Upper lobe of left lung (tissue), 6 donors: ENCODE measurements at regions not wholly inside any gene's neighbourhood (a gene's known extent, or its start where the extent isn't known, plus 50 kb on each side); places are given as distances from the start of the nearest gene placed in this dataset.

Experiments
- ATAC-seq, 2 donors: fragments of 200-7000 bp; cut with Tn5 transposase; one replicate each; pipeline ENCODE4 v1.9.1; 2022; ENCODE audit warnings: mild to moderate bottlenecking in 2 of 2, moderate library complexity in 2 of 2; ENCODE audit not compliant: low FRiP score in 2 of 2
- DNase-seq, 2 donors: peaks; one replicate each; pipeline ENCODE4 v3.0.0-alpha.2; 2019 to 2020
- H3K27ac ChIP-seq, 4 donors: fragments of 200-600 bp; sonication (generic); one replicate each; pipeline ENCODE4 v1.5.1; 2016 to 2019
- H3K27me3 ChIP-seq, 4 donors: fragments of 200-600 bp; sonication (generic); one replicate each; pipeline ENCODE4 v1.5.1; 2017 to 2019
- H3K36me3 ChIP-seq, 4 donors: fragments of 200-600 bp; sonication (generic); one replicate each; pipeline ENCODE4 v1.5.1; 2016 to 2019
- H3K4me1 ChIP-seq, 4 donors: fragments of 200-600 bp; sonication (generic); one replicate each; pipeline ENCODE4 v1.5.1; 2018 to 2019
- H3K4me3 ChIP-seq, 4 donors: fragments of 200-600 bp; sonication (generic); one replicate each; pipeline ENCODE4 v1.5.1; 2017 to 2019; ENCODE audit warnings: mild to moderate bottlenecking in 2 of 4, moderate library complexity in 1 of 4
- H3K9me3 ChIP-seq, 4 donors: fragments of 200-600 bp; sonication (generic); one replicate each; pipeline ENCODE4 v1.5.1; 2018 to 2019
- CTCF ChIP-seq, 6 experiments: fragments of 450-650 bp in 4 of 6; fragments of 200-600 bp in 2 of 6; sonication (generic) in 2 of 6; IDR thresholded peaks; one replicate each; pipeline ENCODE4 v1.5.1; 2016 to 2019; ENCODE audit warnings: antibody characterized with exemption in 6 of 6
- EP300 ChIP-seq, 4 donors: sonication (generic); formaldehyde crosslinking; IDR thresholded peaks; one replicate each; pipeline ENCODE4 v1.5.1; 2017; ENCODE audit warnings: antibody characterized with exemption in 4 of 4, control low read depth in 2 of 4
- POLR2A ChIP-seq, 4 donors: fragments of 450-650 bp; IDR thresholded peaks; one replicate each; pipeline ENCODE4 v1.5.1; 2016 to 2017; ENCODE audit warnings: antibody characterized with exemption in 4 of 4, mild to moderate bottlenecking in 2 of 4
- POLR2AphosphoS5 ChIP-seq, 2 donors: sonication (generic); formaldehyde crosslinking; IDR thresholded peaks; one replicate each; pipeline ENCODE4 v1.5.1; 2017; ENCODE audit warnings: antibody characterized with exemption in 2 of 2
- WGBS, 2 donors: methylation state at CpG; one replicate each; pipeline ENCODE4 v1.1.5; 2017 to 2018; 5-methylcytosine and 5-hydroxymethylcytosine counted together
- donor health status: DM: no; HTN: no; CAD: no; lungs with moderate emphysema.
- donor health status: DM: no; HTN: yes; CAD: no; lungs with severe emphysema.

- no peaks in the 10 kb centered on the region for H3K36me3 ChIP-seq
- DNase-seq (no peak), ATAC-seq (no peak)
- H3K9me3 ChIP-seq, result peaks cover 0 to 4% (median under 1%) of the 10 kb centered on the region in 4 donors
- WGBS, 2 donors, result 96% methylated on average over 2 of the region's 2 CpGs
- no peak overlapping the region for H3K4me3 ChIP-seq
- H3K27ac ChIP-seq, result no peak overlapping the region
- peaks cover 0 to under 1% (median 0%) of the 10 kb centered on the region in 4 donors for H3K4me1 ChIP-seq
- H3K27me3 ChIP-seq, result no peaks in the 10 kb centered on the region
- no peak for TF ChIP-seq EP300 (IDR thresholded peaks at IDR 0.05)
- TF ChIP-seq POLR2AphosphoS5 (IDR thresholded peaks at IDR 0.05), result no peak
- TF ChIP-seq CTCF (IDR thresholded peaks at IDR 0.05), result no peak
- TF ChIP-seq POLR2A (IDR thresholded peaks at IDR 0.05), result no peak
Observed at GRCh38 chr1:219266524-219266923, 92.8 kb downstream of the LYPLAL1 start.

- no peak overlapping the region for H3K4me3 ChIP-seq
- TF ChIP-seq POLR2A (IDR thresholded peaks at IDR 0.05), result no peak
- TF ChIP-seq CTCF (IDR thresholded peaks at IDR 0.05), result no peak
- TF ChIP-seq EP300 (IDR thresholded peaks at IDR 0.05), result no peak
- no peak for TF ChIP-seq POLR2AphosphoS5 (IDR thresholded peaks at IDR 0.05)
- H3K36me3 ChIP-seq, result no peaks in the 10 kb centered on the region
- 88 to 95% methylated on average over 2 of the region's 2 CpGs for whole genome bisulfite sequencing, 2 donors
- H3K27me3 ChIP-seq, result no peaks in the 10 kb centered on the region
- DNase-seq (no peak), ATAC-seq (no peak)
- no peaks in the 10 kb centered on the region for H3K4me1 ChIP-seq
- peaks cover 0 to 8% (median 2%) of the 10 kb centered on the region in 4 donors for H3K9me3 ChIP-seq
- no peak overlapping the region for H3K27ac ChIP-seq
Observed at GRCh38 chr1:219265026-219265515, 91.4 kb downstream of the LYPLAL1 start.

- Histone ChIP-seq H3K9me3 (peaks cover 0 to 8% (median 2%) of the 10 kb centered on the region in 4 donors), H3K36me3 (no peaks in the 10 kb centered on the region), H3K27me3 (no peaks in the 10 kb centered on the region), H3K4me3 (no peak overlapping the region), H3K4me1 (no peaks in the 10 kb centered on the region), H3K27ac (no peak overlapping the region)
- DNase-seq (no peak), ATAC-seq (peak in 1 of 2 donors; percentile 42)
- WGBS, 2 donors, result 74 to 78% methylated on average over 5 of the region's 5 CpGs
- TF ChIP-seq POLR2AphosphoS5 (IDR thresholded peaks at IDR 0.05) (no peak), POLR2A (IDR thresholded peaks at IDR 0.05) (no peak), EP300 (IDR thresholded peaks at IDR 0.05) (no peak), CTCF (IDR thresholded peaks at IDR 0.05) (no peak)
Observed at GRCh38 chr1:219264561-219264960, 90.9 kb downstream of the LYPLAL1 start.
